Left ventricle myocardium inferior (tissue), 1 donor: ENCODE measurements at regions not wholly inside any gene's neighbourhood (a gene's known extent, or its start where the extent isn't known, plus 50 kb on each side); places are given as distances from the start of the nearest gene placed in this dataset.
A peak's percentile ranks its signal among the peaks of the same experiment; 100 is the strongest.

Source experiments
- DNase-seq: peaks from one replicate; pipeline ENCODE4 v3.0.0-alpha.2; 2020
- H3K27ac ChIP-seq: fragments of 200-600 bp; replicated peaks from 2 replicates; pipeline ENCODE4 v1.8.0; 2021
- H3K27me3 ChIP-seq: fragments of 200-600 bp; 2 replicates; pipeline ENCODE4 v1.8.0; 2021; ENCODE audit warnings: low read depth
- H3K36me3 ChIP-seq: fragments of 200-600 bp; 2 replicates; pipeline ENCODE4 v1.8.0; 2021
- H3K4me1 ChIP-seq: fragments of 200-600 bp; 2 replicates; pipeline ENCODE4 v1.8.0; 2021
- H3K4me3 ChIP-seq: fragments of 200-600 bp; 2 replicates; pipeline ENCODE4 v1.8.0; 2021; ENCODE audit warnings: mild to moderate bottlenecking, moderate library complexity
- H3K9me3 ChIP-seq: fragments of 200-600 bp; replicated peaks from 2 replicates; pipeline ENCODE4 v1.8.0; 2021
- intact Hi-C: fragments of 100-400 bp; cut with micrococcal nuclease; formaldehyde crosslinking; loops from one replicate; pipeline ENCODE4 v1.11.0; 2022
- TF ChIP-seq, protein P1 (sequence below): fragments of 200-600 bp; IDR thresholded peaks from 2 replicates; pipeline ENCODE4 v1.8.0; 2021; ENCODE audit warnings: antibody characterized with exemption, mild to moderate bottlenecking, borderline replicate concordance
- donor health status: DM: no; HTN: yes; CAD: no; lungs with severe emphysema.

DNA sequence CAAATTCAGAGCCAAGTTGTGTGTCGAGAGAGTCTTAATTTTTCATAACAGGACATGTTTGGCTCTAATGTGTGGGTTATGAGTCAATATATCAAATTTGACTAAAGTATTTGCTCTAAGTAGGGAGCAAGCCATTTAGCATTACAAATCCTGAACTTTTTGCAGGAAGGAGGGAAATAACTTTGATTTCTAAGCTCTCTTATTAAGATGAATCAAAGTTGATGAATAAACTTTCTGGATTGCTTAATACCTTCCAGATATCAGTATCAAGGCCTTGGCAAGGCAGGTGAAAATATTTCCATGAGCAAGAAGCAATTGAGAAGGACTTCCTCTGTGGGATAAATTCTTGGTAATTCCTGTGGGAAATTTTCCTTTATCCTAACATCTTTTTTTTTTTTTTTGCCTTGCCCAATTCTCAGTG, 258.8 kb downstream of the AHR start:
- H3K9me3 ChIP-seq = no peaks in the 10 kb centered on the region
- no peaks in the 10 kb centered on the region for H3K27me3 ChIP-seq
- TF ChIP-seq, protein P1, sequence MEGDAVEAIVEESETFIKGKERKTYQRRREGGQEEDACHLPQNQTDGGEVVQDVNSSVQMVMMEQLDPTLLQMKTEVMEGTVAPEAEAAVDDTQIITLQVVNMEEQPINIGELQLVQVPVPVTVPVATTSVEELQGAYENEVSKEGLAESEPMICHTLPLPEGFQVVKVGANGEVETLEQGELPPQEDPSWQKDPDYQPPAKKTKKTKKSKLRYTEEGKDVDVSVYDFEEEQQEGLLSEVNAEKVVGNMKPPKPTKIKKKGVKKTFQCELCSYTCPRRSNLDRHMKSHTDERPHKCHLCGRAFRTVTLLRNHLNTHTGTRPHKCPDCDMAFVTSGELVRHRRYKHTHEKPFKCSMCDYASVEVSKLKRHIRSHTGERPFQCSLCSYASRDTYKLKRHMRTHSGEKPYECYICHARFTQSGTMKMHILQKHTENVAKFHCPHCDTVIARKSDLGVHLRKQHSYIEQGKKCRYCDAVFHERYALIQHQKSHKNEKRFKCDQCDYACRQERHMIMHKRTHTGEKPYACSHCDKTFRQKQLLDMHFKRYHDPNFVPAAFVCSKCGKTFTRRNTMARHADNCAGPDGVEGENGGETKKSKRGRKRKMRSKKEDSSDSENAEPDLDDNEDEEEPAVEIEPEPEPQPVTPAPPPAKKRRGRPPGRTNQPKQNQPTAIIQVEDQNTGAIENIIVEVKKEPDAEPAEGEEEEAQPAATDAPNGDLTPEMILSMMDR = no peak
- no peak overlapping the region for H3K4me3 ChIP-seq
- H3K4me1 ChIP-seq = peaks cover 21% of the 10 kb centered on the region
- no peak for DNase-seq
- peak overlapping the region; percentile 52 for H3K27ac ChIP-seq
- intact Hi-C loops = no loop called here
- H3K36me3 ChIP-seq = no peaks in the 10 kb centered on the region

DNA sequence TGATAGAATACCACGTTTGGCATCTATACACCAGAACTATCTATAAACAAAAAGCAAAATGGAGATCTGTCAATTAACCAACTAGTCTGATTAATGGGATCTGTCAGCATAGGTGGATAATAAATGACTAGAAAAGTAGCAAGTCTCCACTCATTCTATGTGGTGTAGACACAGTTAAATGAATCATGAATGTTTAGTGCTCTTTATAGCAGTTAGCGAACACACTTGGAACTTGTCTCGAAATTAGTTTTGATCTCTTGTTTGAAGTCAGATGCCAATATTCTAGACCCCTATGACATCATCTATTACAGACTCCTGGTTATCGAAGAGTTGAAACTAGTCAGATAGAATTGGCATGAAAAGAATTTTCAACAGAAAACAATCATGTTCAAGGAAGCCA, 259.7 kb downstream of the AHR start:
- H3K4me3 ChIP-seq = no peak overlapping the region
- no peaks in the 10 kb centered on the region for H3K27me3 ChIP-seq
- no peak for DNase-seq
- H3K9me3 ChIP-seq = no peaks in the 10 kb centered on the region
- no peak overlapping the region for H3K27ac ChIP-seq
- TF ChIP-seq, protein P1 = no peak
- intact Hi-C loops = no loop called here
- H3K36me3 ChIP-seq = no peaks in the 10 kb centered on the region
- H3K4me1 ChIP-seq = peaks cover 21% of the 10 kb centered on the region

DNA sequence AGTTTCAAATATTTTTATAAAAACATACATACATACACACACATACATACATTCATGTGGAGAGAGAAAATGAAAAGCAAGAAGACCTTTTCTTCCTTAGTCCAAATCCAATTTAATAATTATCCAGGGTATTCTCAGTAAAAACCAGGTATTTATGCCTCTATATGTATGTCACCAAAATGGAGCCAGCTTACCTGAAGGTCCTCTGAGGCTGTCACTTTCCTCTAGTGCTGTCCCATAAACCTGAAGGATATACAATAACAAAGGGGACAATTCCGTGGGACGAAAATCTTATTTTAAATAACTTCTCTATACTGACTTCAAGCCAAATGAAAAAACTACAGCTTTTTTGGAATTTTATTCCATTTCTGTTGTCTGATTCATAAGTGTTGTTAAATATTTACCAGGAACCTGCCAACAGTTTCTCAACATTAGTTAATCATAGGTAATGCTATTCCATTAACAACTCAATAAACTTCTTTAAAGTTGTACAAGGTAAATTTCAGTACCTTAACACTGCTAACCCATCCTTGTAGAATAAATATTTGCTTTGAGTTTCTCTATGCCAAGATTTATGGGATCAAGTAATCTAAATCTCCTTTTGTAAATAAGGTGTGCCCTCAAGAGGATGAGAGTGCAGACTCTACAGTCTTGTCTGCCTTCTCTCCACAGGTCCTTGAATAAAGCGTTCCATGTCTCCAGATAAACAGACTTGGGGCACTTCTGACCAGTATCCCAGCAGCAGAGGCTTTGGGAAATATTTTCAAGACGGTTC, 260.3 kb downstream of the AHR start:
- peaks cover 21% of the 10 kb centered on the region for H3K4me1 ChIP-seq
- no peaks in the 10 kb centered on the region for H3K9me3 ChIP-seq
- TF ChIP-seq, protein P1 = no peak
- no peak overlapping the region for H3K27ac ChIP-seq
- no peak for DNase-seq
- no peaks in the 10 kb centered on the region for H3K36me3 ChIP-seq
- no peaks in the 10 kb centered on the region for H3K27me3 ChIP-seq
- H3K4me3 ChIP-seq = no peak overlapping the region
- intact Hi-C loops = no loop called here

DNA sequence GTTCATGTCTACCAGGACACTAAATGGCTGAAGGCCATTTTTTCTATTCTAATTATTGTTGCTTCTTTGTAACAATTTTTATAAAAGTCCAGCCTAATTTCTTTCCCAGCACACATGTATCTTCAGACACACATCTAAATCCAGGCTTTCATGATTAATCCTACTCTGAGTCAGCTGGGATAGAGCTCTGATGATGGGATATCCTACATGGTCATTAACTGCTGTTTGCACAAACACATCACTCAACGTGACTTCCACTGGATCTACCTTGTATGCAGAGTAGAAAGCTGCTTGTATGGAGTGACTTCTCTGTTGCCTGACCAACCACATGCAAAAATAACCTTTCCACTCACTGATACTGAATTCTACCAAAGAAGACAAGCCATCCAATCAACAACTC, 260.9 kb downstream of the AHR start:
- Histone ChIP-seq H3K4me1 (peaks cover 21% of the 10 kb centered on the region), H3K36me3 (no peaks in the 10 kb centered on the region), H3K4me3 (no peak overlapping the region), H3K27ac (no peak overlapping the region), H3K9me3 (no peaks in the 10 kb centered on the region), H3K27me3 (no peaks in the 10 kb centered on the region)
- intact Hi-C loops = no loop called here
- TF ChIP-seq, protein P1 = no peak
- DNase-seq = no peak

DNA sequence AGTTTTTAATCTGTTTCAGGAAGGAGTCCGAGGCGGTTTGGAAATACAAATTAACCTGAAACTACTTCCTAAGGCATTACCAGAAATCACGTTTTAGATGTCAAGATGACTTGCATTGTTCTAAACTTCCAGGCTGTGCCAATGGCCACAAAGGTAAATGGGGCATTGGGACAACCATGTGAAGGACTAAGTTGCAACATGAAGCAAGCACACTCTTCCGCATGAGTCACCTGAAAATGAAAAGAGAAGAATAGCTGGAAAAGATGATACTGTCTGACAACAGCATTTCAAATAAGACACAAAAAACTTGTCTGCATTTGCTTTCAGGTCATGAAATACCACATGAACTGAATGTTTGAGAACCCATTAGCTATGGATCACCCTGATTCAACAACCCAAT, 262.1 kb downstream of the AHR start:
- TF ChIP-seq, protein P1 = no peak

More for the DNA sequence above, 262.1 kb downstream of the AHR start:
- Histone ChIP-seq H3K36me3 (no peaks in the 10 kb centered on the region), H3K9me3 (no peaks in the 10 kb centered on the region), H3K27me3 (no peaks in the 10 kb centered on the region), H3K4me3 (no peak overlapping the region), H3K4me1 (peaks cover 21% of the 10 kb centered on the region), H3K27ac (no peak overlapping the region)
- intact Hi-C loops = no loop called here
- DNase-seq = no peak
